ENCODE measurements at regions not wholly inside any gene's neighbourhood (a gene's known extent, or its start where the extent isn't known, plus 50 kb on each side); places are given as distances from the start of the nearest gene placed in this dataset.

- Histone ChIP-seq H3K9me2 (replicated peaks; ENCODE audit: low read length) (no peaks in the 10 kb centered on the region), H2AFZ (ENCODE audit: low read length) (no peak overlapping the region), H3K36me3 (ENCODE audit: low read depth, low read length) (no peaks in the 10 kb centered on the region), H3K27me3 (ENCODE audit: low read length) (peaks cover 31% of the 10 kb centered on the region), H3K27ac (ENCODE audit: low read length) (no peak overlapping the region), H3K4me3 (ENCODE audit: low read length) (no peak overlapping the region), H3K9me3 (ENCODE audit: low read length) (no peaks in the 10 kb centered on the region), H4K20me1 (ENCODE audit: low read length) (no peaks in the 10 kb centered on the region), H3K4me1 (ENCODE audit: insufficient read depth, low read length) (no peaks in the 10 kb centered on the region), H3K79me2 (ENCODE audit: low read length) (no peaks in the 10 kb centered on the region), H3K4me2 (ENCODE audit: low read length) (no peak overlapping the region), H3F3A (ENCODE audit: low read length, unreplicated experiment) (no peaks in the 10 kb centered on the region), H3K9ac (ENCODE audit: low read length) (no peak overlapping the region)
- no peak for TF ChIP-seq CTCF (conservative IDR thresholded peaks at IDR 0.05; ENCODE audit: low read depth, low read length)
- no peak for TF ChIP-seq EZH2phosphoT487 (IDR thresholded peaks at IDR 0.05; ENCODE audit: borderline replicate concordance, low read length)
- no peak for TF ChIP-seq EZH2 (IDR thresholded peaks at IDR 0.05; ENCODE audit: low read length, unreplicated experiment)
- no TSS peak for BruUV-seq (replicated peaks)
- no peak for ATAC-seq
- CTCF ChIA-PET = no interaction called here
- POLR2A ChIA-PET (ENCODE audit: unreplicated experiment) = no interaction called here
- no peak for DNase-seq
- intact Hi-C loops (cut with micrococcal nuclease) = no loop called here
Measured at GRCh38 chr18:53906681-53907080, 317.8 kb downstream of the MBD2 start.

- ChIA-PET CTCF (no interaction called here), POLR2A (ENCODE audit: unreplicated experiment) (no interaction called here)
- Histone ChIP-seq H3K27ac (ENCODE audit: low read length) (no peak overlapping the region), H3K9me2 (replicated peaks; ENCODE audit: low read length) (no peaks in the 10 kb centered on the region), H3K4me3 (ENCODE audit: low read length) (no peak overlapping the region), H3K4me1 (ENCODE audit: insufficient read depth, low read length) (no peaks in the 10 kb centered on the region), H2AFZ (ENCODE audit: low read length) (no peak overlapping the region), H3K79me2 (ENCODE audit: low read length) (no peaks in the 10 kb centered on the region), H3F3A (ENCODE audit: low read length, unreplicated experiment) (no peaks in the 10 kb centered on the region), H3K4me2 (ENCODE audit: low read length) (no peak overlapping the region), H3K36me3 (ENCODE audit: low read depth, low read length) (no peaks in the 10 kb centered on the region), H4K20me1 (ENCODE audit: low read length) (no peaks in the 10 kb centered on the region), H3K9ac (ENCODE audit: low read length) (no peak overlapping the region), H3K9me3 (ENCODE audit: low read length) (no peaks in the 10 kb centered on the region), H3K27me3 (ENCODE audit: low read length) (peaks cover 71% of the 10 kb centered on the region)
- intact Hi-C loops (cut with micrococcal nuclease) = no loop called here
- ATAC-seq (no peak), DNase-seq (no peak)
- no TSS peak for BruUV-seq (replicated peaks)
- TF ChIP-seq EZH2phosphoT487 (IDR thresholded peaks at IDR 0.05; ENCODE audit: borderline replicate concordance, low read length) (no peak), EZH2 (IDR thresholded peaks at IDR 0.05; ENCODE audit: low read length, unreplicated experiment) (no peak), CTCF (conservative IDR thresholded peaks at IDR 0.05; ENCODE audit: low read depth, low read length) (no peak)
Measured at GRCh38 chr18:53894675-53895442, 329.6 kb downstream of the MBD2 start.

- Histone ChIP-seq H3K4me1 (ENCODE audit: insufficient read depth, low read length) (no peaks in the 10 kb centered on the region), H3K9me3 (ENCODE audit: low read length) (no peaks in the 10 kb centered on the region), H4K20me1 (ENCODE audit: low read length) (no peaks in the 10 kb centered on the region), H3K4me3 (ENCODE audit: low read length) (no peak overlapping the region), H3K79me2 (ENCODE audit: low read length) (no peaks in the 10 kb centered on the region), H2AFZ (ENCODE audit: low read length) (no peak overlapping the region), H3K9me2 (replicated peaks; ENCODE audit: low read length) (no peaks in the 10 kb centered on the region), H3K4me2 (ENCODE audit: low read length) (no peak overlapping the region), H3K27ac (ENCODE audit: low read length) (no peak overlapping the region), H3K36me3 (ENCODE audit: low read depth, low read length) (no peaks in the 10 kb centered on the region), H3K27me3 (ENCODE audit: low read length) (peaks cover 35% of the 10 kb centered on the region), H3K9ac (ENCODE audit: low read length) (no peak overlapping the region), H3F3A (ENCODE audit: low read length, unreplicated experiment) (no peaks in the 10 kb centered on the region)
- no TSS peak for BruUV-seq (replicated peaks)
- CTCF ChIA-PET = no interaction called here
- intact Hi-C loops (cut with micrococcal nuclease) = no loop called here
- DNase-seq (no peak), ATAC-seq (no peak)
- POLR2A ChIA-PET (ENCODE audit: unreplicated experiment) = no interaction called here
- TF ChIP-seq EZH2 (IDR thresholded peaks at IDR 0.05; ENCODE audit: low read length, unreplicated experiment) = no peak
- no peak for TF ChIP-seq EZH2phosphoT487 (IDR thresholded peaks at IDR 0.05; ENCODE audit: borderline replicate concordance, low read length)
- no peak for TF ChIP-seq CTCF (conservative IDR thresholded peaks at IDR 0.05; ENCODE audit: low read depth, low read length)
Measured at GRCh38 chr18:53887447-53887846, 337.0 kb downstream of the MBD2 start.

Data from PC-3 (cell line).